GM23338 (cell line): ENCODE measurements at regions not wholly inside any gene's neighbourhood (a gene's known extent, or its start where the extent isn't known, plus 50 kb on each side); places are given as distances from the start of the nearest gene placed in this dataset.

ENCODE experiments used
- ATAC-seq: fragments of 200-7000 bp; cut with Tn5 transposase; 3 replicates; pipeline ENCODE4 v1.9.1; 2020
- DNase-seq: peaks from one replicate; pipeline ENCODE4 v3.0.0-alpha.2; 2015; ENCODE audit warnings: low spot score
- H2AFZ ChIP-seq: fragments of 200-600 bp; sonication (generic); 2 replicates; pipeline ENCODE4 v1.8.0; 2016; ENCODE audit warnings: antibody characterized with exemption, mild to moderate bottlenecking, moderate library complexity
- H3F3A ChIP-seq: fragments of 200-600 bp; sonication (generic); replicated peaks from 2 replicates; pipeline ENCODE4 v1.8.0; 2017; ENCODE audit warnings: antibody characterized with exemption, mixed run types, low read depth
- H3K27ac ChIP-seq: fragments of 200-600 bp; sonication (generic); 2 replicates; pipeline ENCODE4 v1.6.1; 2016; ENCODE audit warnings: low read depth
- H3K27me3 ChIP-seq: fragments of 200-600 bp; sonication (generic); 2 replicates; pipeline ENCODE4 v1.8.0; 2016; ENCODE audit warnings: mild to moderate bottlenecking, mixed run types, moderate library complexity; ENCODE audit not compliant: insufficient read depth
- H3K36me3 ChIP-seq: fragments of 200-600 bp; sonication (generic); 2 replicates; pipeline ENCODE4 v1.8.0; 2016; ENCODE audit warnings: mild to moderate bottlenecking; ENCODE audit not compliant: insufficient read depth
- H3K4me1 ChIP-seq: fragments of 200-600 bp; sonication (generic); 2 replicates; pipeline ENCODE4 v1.8.0; 2016; ENCODE audit warnings: mild to moderate bottlenecking, moderate library complexity; ENCODE audit not compliant: insufficient read depth
- H3K4me2 ChIP-seq: fragments of 200-600 bp; sonication (generic); 2 replicates; pipeline ENCODE4 v1.7.1; 2017; ENCODE audit warnings: mixed run types
- H3K4me3 ChIP-seq: fragments of 200-600 bp; sonication (generic); 2 replicates; pipeline ENCODE4 v1.6.1; 2016; ENCODE audit warnings: mixed run types
- H3K79me2 ChIP-seq: fragments of 200-600 bp; sonication (generic); replicated peaks from 2 replicates; pipeline ENCODE4 v1.8.0; 2017; ENCODE audit warnings: mild to moderate bottlenecking; ENCODE audit not compliant: insufficient read depth
- H3K9me2 ChIP-seq: fragments of 200-600 bp; sonication (generic); 2 replicates; pipeline ENCODE4 v1.8.0; 2017; ENCODE audit not compliant: insufficient read depth
- H4K20me1 ChIP-seq: fragments of 200-600 bp; sonication (generic); replicated peaks from 2 replicates; pipeline ENCODE4 v1.8.0; 2017; ENCODE audit warnings: mild to moderate bottlenecking; ENCODE audit not compliant: insufficient read depth
- H3K27ac Mint-ChIP-seq: 2 replicates; pipeline ENCODE4 v1.8.0; 2020; ENCODE audit warnings: inconsistent platforms, mild to moderate bottlenecking, moderate library complexity, mixed read lengths
- H3K27me3 Mint-ChIP-seq: 3 replicates; pipeline ENCODE4 v1.8.0; 2022; ENCODE audit warnings: low read depth, mild to moderate bottlenecking, moderate library complexity, mixed read lengths, inconsistent platforms; ENCODE audit not compliant: insufficient read depth, poor library complexity
- H3K36me3 Mint-ChIP-seq: 3 replicates; pipeline ENCODE4 v1.8.0; 2021; ENCODE audit warnings: low read depth, mild to moderate bottlenecking, inconsistent platforms, moderate library complexity, mixed read lengths
- H3K4me1 Mint-ChIP-seq: 3 replicates; pipeline ENCODE4 v1.8.0; 2020; ENCODE audit warnings: mild to moderate bottlenecking, inconsistent platforms, mixed read lengths
- H3K4me3 Mint-ChIP-seq: 3 replicates; pipeline ENCODE4 v1.8.0; 2021; ENCODE audit warnings: moderate library complexity, mild to moderate bottlenecking, inconsistent platforms, mixed read lengths
- H3K9me3 Mint-ChIP-seq: 3 replicates; pipeline ENCODE4 v1.8.0; 2020; ENCODE audit warnings: moderate library complexity, mild to moderate bottlenecking, inconsistent platforms, mixed read lengths
- CREB1 ChIP-seq: fragments of 250-450 bp; sonication (Bioruptor Pico); IDR thresholded peaks from 2 replicates; pipeline ENCODE4 v1.5.0; 2020; ENCODE audit warnings: low read depth, mild to moderate bottlenecking, moderate library complexity
- CTCF ChIP-seq, 2 experiments: fragments of 200-600 bp in 1 of 2; sonication (generic) in 1 of 2; conservative IDR thresholded peaks; 2 replicates each; pipeline versions ENCODE4 v1.5.1 to v1.6.1; 2016 to 2017; ENCODE audit warnings: antibody characterized with exemption in 2 of 2, low read depth in 2 of 2, mild to moderate bottlenecking in 2 of 2, moderate library complexity in 1 of 2
- EZH2 ChIP-seq: fragments of 200-600 bp; sonication (generic); IDR thresholded peaks from one replicate; pipeline ENCODE4 v1.8.0; 2017; ENCODE audit warnings: antibody characterized with exemption, mild to moderate bottlenecking, low read depth; ENCODE audit not compliant: unreplicated experiment
- JUNB ChIP-seq: IDR thresholded peaks from one replicate; pipeline ENCODE4 v1.6.1; 2016; ENCODE audit warnings: antibody characterized with exemption; ENCODE audit not compliant: unreplicated experiment
- NANOG ChIP-seq: IDR thresholded peaks from 2 replicates; pipeline ENCODE4 v1.6.1; 2016; ENCODE audit warnings: antibody characterized with exemption, borderline replicate concordance
- REST ChIP-seq: IDR thresholded peaks from one replicate; pipeline ENCODE4 v1.6.1; 2018; ENCODE audit warnings: antibody characterized with exemption; ENCODE audit not compliant: unreplicated experiment
- ZNF114 ChIP-seq: fragments of 250-450 bp; sonication (Bioruptor Pico); IDR thresholded peaks from 2 replicates; pipeline ENCODE4 v1.5.0; 2020; ENCODE audit warnings: mild to moderate bottlenecking, moderate library complexity
- ZNF331 ChIP-seq: fragments of 250-450 bp; sonication (Bioruptor Pico); IDR thresholded peaks from 2 replicates; pipeline ENCODE4 v1.5.0; 2020; ENCODE audit warnings: low read depth, mild to moderate bottlenecking, moderate library complexity
- TF ChIP-seq, protein P1 (sequence below): fragments of 250-450 bp; sonication (Bioruptor Pico); IDR thresholded peaks from 2 replicates; pipeline ENCODE4 v1.5.0; 2020; ENCODE audit warnings: mild to moderate bottlenecking, moderate library complexity

GRCh38 chr1:234877761-234878160, 250.9 kb downstream of the TOMM20 start:
- Histone ChIP-seq H3K79me2 (no peaks in the 10 kb centered on the region), H3K27ac (no peak overlapping the region), H3K9me2 (no peaks in the 10 kb centered on the region), H3K27me3 (no peaks in the 10 kb centered on the region), H3K36me3 (no peaks in the 10 kb centered on the region), H3K4me2 (no peak overlapping the region), H2AFZ (no peak overlapping the region), H3K4me1 (no peaks in the 10 kb centered on the region), H4K20me1 (no peaks in the 10 kb centered on the region), H3F3A (no peaks in the 10 kb centered on the region), H3K4me3 (no peak overlapping the region)
- no peaks in the 10 kb centered on the region for H3K9me3 Mint-ChIP-seq
- H3K27ac Mint-ChIP-seq, result no peak overlapping the region
- DNase-seq (no peak), ATAC-seq (no peak)
- H3K36me3 Mint-ChIP-seq, result no peaks in the 10 kb centered on the region
- TF ChIP-seq JUNB (no peak), ZNF114 (no peak)
- no peak overlapping the region for H3K4me3 Mint-ChIP-seq
- no peaks in the 10 kb centered on the region for H3K4me1 Mint-ChIP-seq
- H3K27me3 Mint-ChIP-seq, result peaks cover 4% of the 10 kb centered on the region

- H3K79me2 ChIP-seq, result no peaks in the 10 kb centered on the region
- H3K27ac ChIP-seq, result no peak overlapping the region
- no peaks in the 10 kb centered on the region for H3K36me3 ChIP-seq
- peaks cover 3% of the 10 kb centered on the region; the same call in 1 of the 3 replicates for H3K4me1 Mint-ChIP-seq
- no peak for DNase-seq
- H3K27me3 Mint-ChIP-seq, result peaks cover 4% of the 10 kb centered on the region
- no peak overlapping the region for H3K4me3 Mint-ChIP-seq
- H4K20me1 ChIP-seq, result no peaks in the 10 kb centered on the region
- no peak for ATAC-seq
- no peaks in the 10 kb centered on the region for H3K9me3 Mint-ChIP-seq
- H3K36me3 Mint-ChIP-seq, result no peaks in the 10 kb centered on the region
- no peak overlapping the region for H3K27ac Mint-ChIP-seq
- no peaks in the 10 kb centered on the region for H3F3A ChIP-seq
- no peaks in the 10 kb centered on the region for H3K27me3 ChIP-seq
- no peak overlapping the region for H2AFZ ChIP-seq
- H3K4me1 ChIP-seq, result no peaks in the 10 kb centered on the region
- H3K4me3 ChIP-seq, result no peak overlapping the region
- no peaks in the 10 kb centered on the region for H3K9me2 ChIP-seq
- H3K4me2 ChIP-seq, result no peak overlapping the region
- TF ChIP-seq ZNF331 (no peak), CREB1 (CRISPR knock-in tag) (no peak), EZH2 (no peak), NANOG (no peak), JUNB (no peak), CTCF (conservative IDR thresholded peaks at IDR 0.05; ENCODE audit: low read depth in 2 of 2) (no peak), REST (no peak)
- TF ChIP-seq, protein P1, sequence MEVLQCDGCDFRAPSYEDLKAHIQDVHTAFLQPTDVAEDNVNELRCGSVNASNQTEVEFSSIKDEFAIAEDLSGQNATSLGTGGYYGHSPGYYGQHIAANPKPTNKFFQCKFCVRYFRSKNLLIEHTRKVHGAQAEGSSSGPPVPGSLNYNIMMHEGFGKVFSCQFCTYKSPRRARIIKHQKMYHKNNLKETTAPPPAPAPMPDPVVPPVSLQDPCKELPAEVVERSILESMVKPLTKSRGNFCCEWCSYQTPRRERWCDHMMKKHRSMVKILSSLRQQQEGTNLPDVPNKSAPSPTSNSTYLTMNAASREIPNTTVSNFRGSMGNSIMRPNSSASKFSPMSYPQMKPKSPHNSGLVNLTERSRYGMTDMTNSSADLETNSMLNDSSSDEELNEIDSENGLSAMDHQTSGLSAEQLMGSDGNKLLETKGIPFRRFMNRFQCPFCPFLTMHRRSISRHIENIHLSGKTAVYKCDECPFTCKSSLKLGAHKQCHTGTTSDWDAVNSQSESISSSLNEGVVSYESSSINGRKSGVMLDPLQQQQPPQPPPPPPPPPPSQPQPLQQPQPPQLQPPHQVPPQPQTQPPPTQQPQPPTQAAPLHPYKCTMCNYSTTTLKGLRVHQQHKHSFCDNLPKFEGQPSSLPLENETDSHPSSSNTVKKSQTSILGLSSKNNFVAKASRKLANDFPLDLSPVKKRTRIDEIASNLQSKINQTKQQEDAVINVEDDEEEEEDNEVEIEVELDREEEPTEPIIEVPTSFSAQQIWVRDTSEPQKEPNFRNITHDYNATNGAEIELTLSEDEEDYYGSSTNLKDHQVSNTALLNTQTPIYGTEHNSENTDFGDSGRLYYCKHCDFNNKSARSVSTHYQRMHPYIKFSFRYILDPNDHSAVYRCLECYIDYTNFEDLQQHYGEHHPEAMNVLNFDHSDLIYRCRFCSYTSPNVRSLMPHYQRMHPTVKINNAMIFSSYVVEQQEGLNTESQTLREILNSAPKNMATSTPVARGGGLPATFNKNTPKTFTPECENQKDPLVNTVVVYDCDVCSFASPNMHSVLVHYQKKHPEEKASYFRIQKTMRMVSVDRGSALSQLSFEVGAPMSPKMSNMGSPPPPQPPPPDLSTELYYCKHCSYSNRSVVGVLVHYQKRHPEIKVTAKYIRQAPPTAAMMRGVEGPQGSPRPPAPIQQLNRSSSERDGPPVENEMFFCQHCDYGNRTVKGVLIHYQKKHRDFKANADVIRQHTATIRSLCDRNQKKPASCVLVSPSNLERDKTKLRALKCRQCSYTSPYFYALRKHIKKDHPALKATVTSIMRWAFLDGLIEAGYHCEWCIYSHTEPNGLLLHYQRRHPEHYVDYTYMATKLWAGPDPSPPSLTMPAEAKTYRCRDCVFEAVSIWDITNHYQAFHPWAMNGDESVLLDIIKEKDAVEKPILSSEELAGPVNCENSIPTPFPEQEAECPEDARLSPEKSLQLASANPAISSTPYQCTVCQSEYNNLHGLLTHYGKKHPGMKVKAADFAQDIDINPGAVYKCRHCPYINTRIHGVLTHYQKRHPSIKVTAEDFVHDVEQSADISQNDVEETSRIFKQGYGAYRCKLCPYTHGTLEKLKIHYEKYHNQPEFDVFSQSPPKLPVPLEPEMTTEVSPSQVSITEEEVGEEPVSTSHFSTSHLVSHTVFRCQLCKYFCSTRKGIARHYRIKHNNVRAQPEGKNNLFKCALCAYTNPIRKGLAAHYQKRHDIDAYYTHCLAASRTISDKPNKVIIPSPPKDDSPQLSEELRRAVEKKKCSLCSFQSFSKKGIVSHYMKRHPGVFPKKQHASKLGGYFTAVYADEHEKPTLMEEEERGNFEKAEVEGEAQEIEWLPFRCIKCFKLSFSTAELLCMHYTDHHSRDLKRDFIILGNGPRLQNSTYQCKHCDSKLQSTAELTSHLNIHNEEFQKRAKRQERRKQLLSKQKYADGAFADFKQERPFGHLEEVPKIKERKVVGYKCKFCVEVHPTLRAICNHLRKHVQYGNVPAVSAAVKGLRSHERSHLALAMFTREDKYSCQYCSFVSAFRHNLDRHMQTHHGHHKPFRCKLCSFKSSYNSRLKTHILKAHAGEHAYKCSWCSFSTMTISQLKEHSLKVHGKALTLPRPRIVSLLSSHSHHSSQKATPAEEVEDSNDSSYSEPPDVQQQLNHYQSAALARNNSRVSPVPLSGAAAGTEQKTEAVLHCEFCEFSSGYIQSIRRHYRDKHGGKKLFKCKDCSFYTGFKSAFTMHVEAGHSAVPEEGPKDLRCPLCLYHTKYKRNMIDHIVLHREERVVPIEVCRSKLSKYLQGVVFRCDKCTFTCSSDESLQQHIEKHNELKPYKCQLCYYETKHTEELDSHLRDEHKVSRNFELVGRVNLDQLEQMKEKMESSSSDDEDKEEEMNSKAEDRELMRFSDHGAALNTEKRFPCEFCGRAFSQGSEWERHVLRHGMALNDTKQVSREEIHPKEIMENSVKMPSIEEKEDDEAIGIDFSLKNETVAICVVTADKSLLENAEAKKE, result no peak
Measured at GRCh38 chr1:234875953-234876855, 252.4 kb downstream of the TOMM20 start.
